SK-N-SH treated with all-trans-retinoic acid at 6 μM for 48 hours (cell line): ENCODE measurements at regions not wholly inside any gene's neighbourhood (a gene's known extent, or its start where the extent isn't known, plus 50 kb on each side); places are given as distances from the start of the nearest gene placed in this dataset.

Experiments
- ARNTL ChIP-seq: fragments of 450-650 bp; formaldehyde crosslinking; IDR thresholded peaks from 2 replicates; pipeline ENCODE4 v1.5.0; 2020; ENCODE audit warnings: low read depth, mild to moderate bottlenecking, moderate library complexity, borderline replicate concordance
- BACH2 ChIP-seq: fragments of 250-450 bp; sonication (Bioruptor Pico); IDR thresholded peaks from 2 replicates; pipeline ENCODE4 v1.9.0; 2021; ENCODE audit warnings: mild to moderate bottlenecking, borderline replicate concordance
- CREB5 ChIP-seq: fragments of 250-450 bp; sonication (Bioruptor Pico); IDR thresholded peaks from 2 replicates; pipeline ENCODE4 v1.5.1; 2020; ENCODE audit warnings: low read depth, mild to moderate bottlenecking, moderate library complexity
- ESRRG ChIP-seq: fragments of 250-450 bp; sonication (Bioruptor Pico); IDR thresholded peaks from 2 replicates; pipeline ENCODE4 v1.6.1; 2021; ENCODE audit warnings: mild to moderate bottlenecking
- GLIS3 ChIP-seq: fragments of 250-450 bp; sonication (Bioruptor Pico); IDR thresholded peaks from 2 replicates; pipeline ENCODE4 v1.5.0; 2020; ENCODE audit warnings: mild to moderate bottlenecking, moderate library complexity
- OSR1 ChIP-seq: fragments of 250-450 bp; sonication (Bioruptor Pico); IDR thresholded peaks from 2 replicates; pipeline ENCODE4 v1.8.0; 2022; ENCODE audit warnings: moderate library complexity, mild to moderate bottlenecking, inconsistent platforms
- SNAI2 ChIP-seq: fragments of 250-450 bp; sonication (Bioruptor Pico); IDR thresholded peaks from 2 replicates; pipeline ENCODE4 v1.5.0; 2020; ENCODE audit warnings: mild to moderate bottlenecking, moderate library complexity
- TCF4 ChIP-seq: fragments of 250-450 bp; sonication (Bioruptor Pico); IDR thresholded peaks from 2 replicates; pipeline ENCODE4 v1.8.0; 2021; ENCODE audit warnings: mild to moderate bottlenecking, moderate library complexity, borderline replicate concordance
- ZC3H10 ChIP-seq: fragments of 250-450 bp; sonication (Bioruptor Pico); IDR thresholded peaks from 2 replicates; pipeline ENCODE4 v1.5.1; 2021; ENCODE audit warnings: mild to moderate bottlenecking, moderate library complexity
- ZNF8 ChIP-seq: fragments of 450-650 bp; formaldehyde crosslinking; IDR thresholded peaks from 2 replicates; pipeline ENCODE4 v1.5.0; 2020; ENCODE audit warnings: mild to moderate bottlenecking, moderate library complexity
- TF ChIP-seq, protein P1 (sequence below): fragments of 250-450 bp; sonication (Bioruptor Pico); IDR thresholded peaks from 2 replicates; pipeline ENCODE4 v1.5.0; 2020; ENCODE audit warnings: mild to moderate bottlenecking, moderate library complexity
- TF ChIP-seq, protein P2 (sequence below): fragments of 250-450 bp; sonication (Bioruptor Pico); IDR thresholded peaks from 2 replicates; pipeline ENCODE4 v1.8.0; 2020; ENCODE audit warnings: mild to moderate bottlenecking, moderate library complexity, borderline replicate concordance
- TF ChIP-seq, protein P3 (sequence below): fragments of 250-450 bp; sonication (Bioruptor Pico); IDR thresholded peaks from 2 replicates; pipeline ENCODE4 v1.8.0; 2021; ENCODE audit warnings: low read depth, mild to moderate bottlenecking, moderate library complexity, borderline replicate concordance

DNA sequence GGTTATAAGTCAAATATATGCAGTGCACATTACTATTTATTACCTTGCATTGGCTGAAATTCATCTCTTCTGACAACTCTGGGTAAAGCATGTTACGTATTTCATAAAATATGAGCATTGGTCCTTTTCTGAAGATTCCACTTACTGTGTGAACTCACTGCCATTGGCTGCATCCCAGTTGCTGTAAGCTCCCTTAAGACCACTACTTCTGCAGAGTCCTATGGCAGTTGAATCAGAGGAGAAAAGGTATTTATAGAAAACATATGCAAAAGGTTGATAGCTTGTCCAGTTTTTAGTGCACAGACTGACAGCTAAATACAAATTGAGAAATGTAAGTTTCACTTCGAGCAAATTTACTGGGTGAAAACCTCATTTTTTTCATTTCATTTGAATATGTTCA, 394.6 kb upstream of the ARRDC3 start:
- TF ChIP-seq ARNTL (CRISPR knock-in tag), result no peak
- no peak for TF ChIP-seq TCF4 (CRISPR knock-in tag)
- TF ChIP-seq, protein P1, sequence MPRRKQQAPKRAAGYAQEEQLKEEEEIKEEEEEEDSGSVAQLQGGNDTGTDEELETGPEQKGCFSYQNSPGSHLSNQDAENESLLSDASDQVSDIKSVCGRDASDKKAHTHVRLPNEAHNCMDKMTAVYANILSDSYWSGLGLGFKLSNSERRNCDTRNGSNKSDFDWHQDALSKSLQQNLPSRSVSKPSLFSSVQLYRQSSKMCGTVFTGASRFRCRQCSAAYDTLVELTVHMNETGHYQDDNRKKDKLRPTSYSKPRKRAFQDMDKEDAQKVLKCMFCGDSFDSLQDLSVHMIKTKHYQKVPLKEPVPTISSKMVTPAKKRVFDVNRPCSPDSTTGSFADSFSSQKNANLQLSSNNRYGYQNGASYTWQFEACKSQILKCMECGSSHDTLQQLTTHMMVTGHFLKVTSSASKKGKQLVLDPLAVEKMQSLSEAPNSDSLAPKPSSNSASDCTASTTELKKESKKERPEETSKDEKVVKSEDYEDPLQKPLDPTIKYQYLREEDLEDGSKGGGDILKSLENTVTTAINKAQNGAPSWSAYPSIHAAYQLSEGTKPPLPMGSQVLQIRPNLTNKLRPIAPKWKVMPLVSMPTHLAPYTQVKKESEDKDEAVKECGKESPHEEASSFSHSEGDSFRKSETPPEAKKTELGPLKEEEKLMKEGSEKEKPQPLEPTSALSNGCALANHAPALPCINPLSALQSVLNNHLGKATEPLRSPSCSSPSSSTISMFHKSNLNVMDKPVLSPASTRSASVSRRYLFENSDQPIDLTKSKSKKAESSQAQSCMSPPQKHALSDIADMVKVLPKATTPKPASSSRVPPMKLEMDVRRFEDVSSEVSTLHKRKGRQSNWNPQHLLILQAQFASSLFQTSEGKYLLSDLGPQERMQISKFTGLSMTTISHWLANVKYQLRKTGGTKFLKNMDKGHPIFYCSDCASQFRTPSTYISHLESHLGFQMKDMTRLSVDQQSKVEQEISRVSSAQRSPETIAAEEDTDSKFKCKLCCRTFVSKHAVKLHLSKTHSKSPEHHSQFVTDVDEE (CRISPR knock-in tag), result no peak
- no peak for TF ChIP-seq ESRRG (CRISPR knock-in tag)
- TF ChIP-seq OSR1 (CRISPR knock-in tag), result no peak
- TF ChIP-seq, protein P2, sequence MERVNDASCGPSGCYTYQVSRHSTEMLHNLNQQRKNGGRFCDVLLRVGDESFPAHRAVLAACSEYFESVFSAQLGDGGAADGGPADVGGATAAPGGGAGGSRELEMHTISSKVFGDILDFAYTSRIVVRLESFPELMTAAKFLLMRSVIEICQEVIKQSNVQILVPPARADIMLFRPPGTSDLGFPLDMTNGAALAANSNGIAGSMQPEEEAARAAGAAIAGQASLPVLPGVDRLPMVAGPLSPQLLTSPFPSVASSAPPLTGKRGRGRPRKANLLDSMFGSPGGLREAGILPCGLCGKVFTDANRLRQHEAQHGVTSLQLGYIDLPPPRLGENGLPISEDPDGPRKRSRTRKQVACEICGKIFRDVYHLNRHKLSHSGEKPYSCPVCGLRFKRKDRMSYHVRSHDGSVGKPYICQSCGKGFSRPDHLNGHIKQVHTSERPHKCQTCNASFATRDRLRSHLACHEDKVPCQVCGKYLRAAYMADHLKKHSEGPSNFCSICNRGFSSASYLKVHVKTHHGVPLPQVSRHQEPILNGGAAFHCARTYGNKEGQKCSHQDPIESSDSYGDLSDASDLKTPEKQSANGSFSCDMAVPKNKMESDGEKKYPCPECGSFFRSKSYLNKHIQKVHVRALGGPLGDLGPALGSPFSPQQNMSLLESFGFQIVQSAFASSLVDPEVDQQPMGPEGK (CRISPR knock-in tag), result no peak
- no peak for TF ChIP-seq ZC3H10
- no peak for TF ChIP-seq GLIS3 (CRISPR knock-in tag)
- TF ChIP-seq SNAI2 (CRISPR knock-in tag), result no peak
- TF ChIP-seq, protein P3, sequence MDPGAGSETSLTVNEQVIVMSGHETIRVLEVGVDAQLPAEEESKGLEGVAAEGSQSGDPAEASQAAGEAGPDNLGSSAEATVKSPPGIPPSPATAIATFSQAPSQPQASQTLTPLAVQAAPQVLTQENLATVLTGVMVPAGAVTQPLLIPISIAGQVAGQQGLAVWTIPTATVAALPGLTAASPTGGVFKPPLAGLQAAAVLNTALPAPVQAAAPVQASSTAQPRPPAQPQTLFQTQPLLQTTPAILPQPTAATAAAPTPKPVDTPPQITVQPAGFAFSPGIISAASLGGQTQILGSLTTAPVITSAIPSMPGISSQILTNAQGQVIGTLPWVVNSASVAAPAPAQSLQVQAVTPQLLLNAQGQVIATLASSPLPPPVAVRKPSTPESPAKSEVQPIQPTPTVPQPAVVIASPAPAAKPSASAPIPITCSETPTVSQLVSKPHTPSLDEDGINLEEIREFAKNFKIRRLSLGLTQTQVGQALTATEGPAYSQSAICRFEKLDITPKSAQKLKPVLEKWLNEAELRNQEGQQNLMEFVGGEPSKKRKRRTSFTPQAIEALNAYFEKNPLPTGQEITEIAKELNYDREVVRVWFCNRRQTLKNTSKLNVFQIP (CRISPR knock-in tag), result no peak
- no peak for TF ChIP-seq CREB5
- TF ChIP-seq ZNF8 (CRISPR knock-in tag), result no peak
- no peak for TF ChIP-seq BACH2
